ENCODE measurements at regions not wholly inside any gene's neighbourhood (a gene's known extent, or its start where the extent isn't known, plus 50 kb on each side); places are given as distances from the start of the nearest gene placed in this dataset.

DNA sequence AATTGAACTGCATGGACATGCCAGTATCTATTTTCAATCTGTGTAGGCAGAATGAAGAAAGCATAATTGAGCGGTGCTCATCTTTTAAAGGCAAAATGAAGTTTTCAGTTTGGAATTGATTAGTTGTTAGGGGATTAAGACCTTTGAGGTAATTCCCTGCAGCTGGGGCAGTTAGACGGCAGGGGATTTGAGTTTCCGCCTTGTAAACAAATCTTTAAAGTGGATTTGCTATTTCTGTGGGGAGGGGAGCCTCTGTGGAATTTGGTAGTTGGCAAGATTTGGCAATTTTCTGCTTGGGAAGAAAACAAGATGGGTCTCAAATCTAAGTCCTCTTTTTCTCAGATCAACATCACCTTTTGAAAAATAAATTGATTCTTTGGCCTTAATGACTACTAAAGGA lies 212.5 kb upstream of the CNTN6 start (continued):
- TF ChIP-seq, protein P1, sequence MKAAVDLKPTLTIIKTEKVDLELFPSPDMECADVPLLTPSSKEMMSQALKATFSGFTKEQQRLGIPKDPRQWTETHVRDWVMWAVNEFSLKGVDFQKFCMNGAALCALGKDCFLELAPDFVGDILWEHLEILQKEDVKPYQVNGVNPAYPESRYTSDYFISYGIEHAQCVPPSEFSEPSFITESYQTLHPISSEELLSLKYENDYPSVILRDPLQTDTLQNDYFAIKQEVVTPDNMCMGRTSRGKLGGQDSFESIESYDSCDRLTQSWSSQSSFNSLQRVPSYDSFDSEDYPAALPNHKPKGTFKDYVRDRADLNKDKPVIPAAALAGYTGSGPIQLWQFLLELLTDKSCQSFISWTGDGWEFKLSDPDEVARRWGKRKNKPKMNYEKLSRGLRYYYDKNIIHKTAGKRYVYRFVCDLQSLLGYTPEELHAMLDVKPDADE (IDR thresholded peaks at IDR 0.05): no peak
- no peak for TF ChIP-seq ZNF114 (CRISPR knock-in tag; IDR thresholded peaks at IDR 0.05)
- TF ChIP-seq, protein P2, sequence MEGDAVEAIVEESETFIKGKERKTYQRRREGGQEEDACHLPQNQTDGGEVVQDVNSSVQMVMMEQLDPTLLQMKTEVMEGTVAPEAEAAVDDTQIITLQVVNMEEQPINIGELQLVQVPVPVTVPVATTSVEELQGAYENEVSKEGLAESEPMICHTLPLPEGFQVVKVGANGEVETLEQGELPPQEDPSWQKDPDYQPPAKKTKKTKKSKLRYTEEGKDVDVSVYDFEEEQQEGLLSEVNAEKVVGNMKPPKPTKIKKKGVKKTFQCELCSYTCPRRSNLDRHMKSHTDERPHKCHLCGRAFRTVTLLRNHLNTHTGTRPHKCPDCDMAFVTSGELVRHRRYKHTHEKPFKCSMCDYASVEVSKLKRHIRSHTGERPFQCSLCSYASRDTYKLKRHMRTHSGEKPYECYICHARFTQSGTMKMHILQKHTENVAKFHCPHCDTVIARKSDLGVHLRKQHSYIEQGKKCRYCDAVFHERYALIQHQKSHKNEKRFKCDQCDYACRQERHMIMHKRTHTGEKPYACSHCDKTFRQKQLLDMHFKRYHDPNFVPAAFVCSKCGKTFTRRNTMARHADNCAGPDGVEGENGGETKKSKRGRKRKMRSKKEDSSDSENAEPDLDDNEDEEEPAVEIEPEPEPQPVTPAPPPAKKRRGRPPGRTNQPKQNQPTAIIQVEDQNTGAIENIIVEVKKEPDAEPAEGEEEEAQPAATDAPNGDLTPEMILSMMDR (conservative IDR thresholded peaks at IDR 0.05; ENCODE audit: low read depth in 2 of 2): no peak
- TF ChIP-seq, protein P3, sequence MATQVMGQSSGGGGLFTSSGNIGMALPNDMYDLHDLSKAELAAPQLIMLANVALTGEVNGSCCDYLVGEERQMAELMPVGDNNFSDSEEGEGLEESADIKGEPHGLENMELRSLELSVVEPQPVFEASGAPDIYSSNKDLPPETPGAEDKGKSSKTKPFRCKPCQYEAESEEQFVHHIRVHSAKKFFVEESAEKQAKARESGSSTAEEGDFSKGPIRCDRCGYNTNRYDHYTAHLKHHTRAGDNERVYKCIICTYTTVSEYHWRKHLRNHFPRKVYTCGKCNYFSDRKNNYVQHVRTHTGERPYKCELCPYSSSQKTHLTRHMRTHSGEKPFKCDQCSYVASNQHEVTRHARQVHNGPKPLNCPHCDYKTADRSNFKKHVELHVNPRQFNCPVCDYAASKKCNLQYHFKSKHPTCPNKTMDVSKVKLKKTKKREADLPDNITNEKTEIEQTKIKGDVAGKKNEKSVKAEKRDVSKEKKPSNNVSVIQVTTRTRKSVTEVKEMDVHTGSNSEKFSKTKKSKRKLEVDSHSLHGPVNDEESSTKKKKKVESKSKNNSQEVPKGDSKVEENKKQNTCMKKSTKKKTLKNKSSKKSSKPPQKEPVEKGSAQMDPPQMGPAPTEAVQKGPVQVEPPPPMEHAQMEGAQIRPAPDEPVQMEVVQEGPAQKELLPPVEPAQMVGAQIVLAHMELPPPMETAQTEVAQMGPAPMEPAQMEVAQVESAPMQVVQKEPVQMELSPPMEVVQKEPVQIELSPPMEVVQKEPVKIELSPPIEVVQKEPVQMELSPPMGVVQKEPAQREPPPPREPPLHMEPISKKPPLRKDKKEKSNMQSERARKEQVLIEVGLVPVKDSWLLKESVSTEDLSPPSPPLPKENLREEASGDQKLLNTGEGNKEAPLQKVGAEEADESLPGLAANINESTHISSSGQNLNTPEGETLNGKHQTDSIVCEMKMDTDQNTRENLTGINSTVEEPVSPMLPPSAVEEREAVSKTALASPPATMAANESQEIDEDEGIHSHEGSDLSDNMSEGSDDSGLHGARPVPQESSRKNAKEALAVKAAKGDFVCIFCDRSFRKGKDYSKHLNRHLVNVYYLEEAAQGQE (IDR thresholded peaks at IDR 0.05; ENCODE audit: unreplicated experiment): no peak
- TF ChIP-seq POLR2AphosphoS5 (IDR thresholded peaks at IDR 0.05; ENCODE audit: low read depth): no peak
- TF ChIP-seq ZNF331 (CRISPR knock-in tag; IDR thresholded peaks at IDR 0.05; ENCODE audit: low read depth): no peak
- TF ChIP-seq CREB1 (CRISPR knock-in tag; IDR thresholded peaks at IDR 0.05; ENCODE audit: low read depth): no peak

DNA sequence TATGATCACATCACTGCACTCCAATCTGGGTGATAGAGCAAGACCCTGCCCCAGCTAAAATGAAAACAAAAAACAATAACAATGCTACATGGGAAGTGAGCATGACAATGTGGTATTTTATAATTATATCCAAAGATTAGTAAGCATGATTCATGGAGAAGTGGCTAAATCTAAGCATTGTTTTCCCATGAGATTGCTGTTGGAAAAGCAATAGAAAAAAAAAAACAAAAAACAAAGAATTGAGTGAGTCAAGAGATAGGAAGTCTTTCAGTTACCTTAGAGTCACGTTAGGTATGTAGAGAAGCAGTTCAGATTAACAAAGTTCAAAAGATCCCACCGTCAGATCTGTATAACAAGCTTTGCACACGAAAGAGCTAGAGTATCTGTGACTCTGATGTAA lies 210.3 kb upstream of the CNTN6 start:
- Histone ChIP-seq H3K27ac (ENCODE audit: low read depth) (no peak overlapping the region), H3K4me1 (ENCODE audit: insufficient read depth) (0 out of 2 replicates have a peak, but pooled peaks cover 5% of the 10 kb centered on the region), H2AFZ (no peak overlapping the region), H3K4me2 (no peak overlapping the region), H3K79me2 (replicated peaks; ENCODE audit: insufficient read depth) (no peaks in the 10 kb centered on the region), H3K9me2 (ENCODE audit: insufficient read depth) (no peaks in the 10 kb centered on the region), H4K20me1 (replicated peaks; ENCODE audit: insufficient read depth) (no peaks in the 10 kb centered on the region), H3K36me3 (ENCODE audit: insufficient read depth) (no peaks in the 10 kb centered on the region), H3K27me3 (ENCODE audit: insufficient read depth) (no peaks in the 10 kb centered on the region), H3K4me3 (no peak overlapping the region), H3F3A (replicated peaks; ENCODE audit: low read depth) (no peaks in the 10 kb centered on the region)
- Mint-ChIP-seq H3K36me3 (ENCODE audit: low read depth) (peaks cover 39% of the 10 kb centered on the region), H3K27me3 (ENCODE audit: insufficient read depth, low read depth, poor library complexity) (no peaks in the 10 kb centered on the region), H3K4me3 (no peak overlapping the region), H3K27ac (no peak overlapping the region), H3K9me3 (peaks cover 96% of the 10 kb centered on the region), H3K4me1 (no peaks in the 10 kb centered on the region)
- no peak for ATAC-seq
- DNase-seq (ENCODE audit: low spot score): no peak
- TF ChIP-seq ZNF114 (CRISPR knock-in tag; IDR thresholded peaks at IDR 0.05): no peak
- no peak for TF ChIP-seq POLR2AphosphoS5 (IDR thresholded peaks at IDR 0.05; ENCODE audit: low read depth)
- no peak for TF ChIP-seq JUNB (IDR thresholded peaks at IDR 0.05; ENCODE audit: unreplicated experiment)
- no peak for TF ChIP-seq NANOG (IDR thresholded peaks at IDR 0.05; ENCODE audit: borderline replicate concordance)
- no peak for TF ChIP-seq STAT1 (IDR thresholded peaks at IDR 0.05; ENCODE audit: unreplicated experiment)
- TF ChIP-seq, protein P3 (IDR thresholded peaks at IDR 0.05; ENCODE audit: unreplicated experiment): no peak

All from GM23338 (cell line).